NCI-H226 (cell line): ENCODE measurements at regions not wholly inside any gene's neighbourhood (a gene's known extent, or its start where the extent isn't known, plus 50 kb on each side); places are given as distances from the start of the nearest gene placed in this dataset.
"Not testable (repeated sequence)": the region's sequence is repeated elsewhere in the genome, so short reads cannot be mapped to it uniquely, and the experiment has no call there.

ENCODE experiments used
- DNase-seq: peaks from one replicate; pipeline ENCODE4 v3.0.0-alpha.2; 2015

- no peak for DNase-seq
Observed at GRCh38 chr4:79174490-79175252, 151.2 kb downstream of the NAA11 start.

GRCh38 chr4:79173186-79173585 is 152.7 kb downstream of the NAA11 start:
- no peak for DNase-seq

- no peak for DNase-seq
Observed at GRCh38 chr4:79170077-79170476, 155.8 kb downstream of the NAA11 start.

GRCh38 chr4:79164907-79165610 is 160.8 kb downstream of the NAA11 start:
- no peak for DNase-seq

- DNase-seq = no peak
Observed at GRCh38 chr4:79163981-79164490, 161.8 kb downstream of the NAA11 start.

- DNase-seq = no peak
Observed at GRCh38 chr4:79160962-79161361, 164.9 kb downstream of the NAA11 start.

- not testable (repeated sequence) for DNase-seq
Observed at GRCh38 chr4:79158705-79159104, 167.2 kb downstream of the NAA11 start.

- no peak for DNase-seq
Observed at GRCh38 chr4:79155336-79155735, 170.5 kb downstream of the NAA11 start.

GRCh38 chr4:79150820-79151416 is 174.9 kb downstream of the NAA11 start:
- DNase-seq = no peak

- no peak for DNase-seq
Observed at GRCh38 chr4:79148369-79148768, 177.5 kb downstream of the NAA11 start.

- DNase-seq = no peak
Observed at GRCh38 chr4:79147251-79147650, 178.6 kb downstream of the NAA11 start.

GRCh38 chr4:79141530-79141929 is 184.3 kb downstream of the NAA11 start:
- no peak for DNase-seq

GRCh38 chr4:79134767-79135166 is 191.1 kb downstream of the NAA11 start:
- DNase-seq = no peak

GRCh38 chr4:79132826-79133225 is 193.0 kb downstream of the NAA11 start:
- DNase-seq = no peak

GRCh38 chr4:79121875-79122358 is 182.7 kb upstream of the PAQR3 start:
- DNase-seq = no peak

- no peak for DNase-seq
Observed at GRCh38 chr4:79121223-79121622, 182.0 kb upstream of the PAQR3 start.

GRCh38 chr4:79117051-79117450 is 177.8 kb upstream of the PAQR3 start:
- not testable (repeated sequence) for DNase-seq

GRCh38 chr4:79107014-79107413 is 167.8 kb upstream of the PAQR3 start:
- DNase-seq = no peak

- no peak for DNase-seq
Observed at GRCh38 chr4:79088946-79089691, 149.9 kb upstream of the PAQR3 start.

- no peak for DNase-seq
Observed at GRCh38 chr4:79087071-79087470, 147.8 kb upstream of the PAQR3 start.

- DNase-seq = no peak
Observed at GRCh38 chr4:79083406-79084010, 144.3 kb upstream of the PAQR3 start.

GRCh38 chr4:79082997-79083396 is 143.8 kb upstream of the PAQR3 start:
- no peak for DNase-seq
